HG03025 (cell line): ENCODE measurements at regions not wholly inside any gene's neighbourhood (a gene's known extent, or its start where the extent isn't known, plus 50 kb on each side); places are given as distances from the start of the nearest gene placed in this dataset.

Experiments used
- ATAC-seq: cut with Tn5 transposase; IDR thresholded peaks from one replicate; pipeline ENCODE4 v1.9.1; 2021; ENCODE audit warnings: mild to moderate bottlenecking, moderate library complexity; ENCODE audit not compliant: unreplicated experiment, low FRiP score

GRCh38 chr2:71756280-71756906 is 303.0 kb downstream of the DYSF start:
- ATAC-seq: no peak

GRCh38 chr2:71751590-71751989 is 298.2 kb downstream of the DYSF start:
- no peak for ATAC-seq

GRCh38 chr2:71749671-71750101 is 296.3 kb downstream of the DYSF start:
- no peak for ATAC-seq

GRCh38 chr2:71748227-71748626 is 294.9 kb downstream of the DYSF start:
- ATAC-seq: no peak

- ATAC-seq: no peak
Measured at GRCh38 chr2:71747559-71747958, 294.2 kb downstream of the DYSF start.

- ATAC-seq: no peak
Measured at GRCh38 chr2:71746946-71747501, 293.7 kb downstream of the DYSF start.

- no peak for ATAC-seq
Measured at GRCh38 chr2:71744781-71745180, 291.4 kb downstream of the DYSF start.

GRCh38 chr2:71743995-71744675 is 290.8 kb downstream of the DYSF start:
- no peak for ATAC-seq

GRCh38 chr2:71742953-71743601 is 289.7 kb downstream of the DYSF start:
- ATAC-seq: no peak

- ATAC-seq: no peak
Measured at GRCh38 chr2:71736986-71737385, 283.6 kb downstream of the DYSF start.

- no peak for ATAC-seq
Measured at GRCh38 chr2:71736091-71736861, 282.9 kb downstream of the DYSF start.
